ENCODE measurements at regions not wholly inside any gene's neighbourhood (a gene's known extent, or its start where the extent isn't known, plus 50 kb on each side); places are given as distances from the start of the nearest gene placed in this dataset.

DNA sequence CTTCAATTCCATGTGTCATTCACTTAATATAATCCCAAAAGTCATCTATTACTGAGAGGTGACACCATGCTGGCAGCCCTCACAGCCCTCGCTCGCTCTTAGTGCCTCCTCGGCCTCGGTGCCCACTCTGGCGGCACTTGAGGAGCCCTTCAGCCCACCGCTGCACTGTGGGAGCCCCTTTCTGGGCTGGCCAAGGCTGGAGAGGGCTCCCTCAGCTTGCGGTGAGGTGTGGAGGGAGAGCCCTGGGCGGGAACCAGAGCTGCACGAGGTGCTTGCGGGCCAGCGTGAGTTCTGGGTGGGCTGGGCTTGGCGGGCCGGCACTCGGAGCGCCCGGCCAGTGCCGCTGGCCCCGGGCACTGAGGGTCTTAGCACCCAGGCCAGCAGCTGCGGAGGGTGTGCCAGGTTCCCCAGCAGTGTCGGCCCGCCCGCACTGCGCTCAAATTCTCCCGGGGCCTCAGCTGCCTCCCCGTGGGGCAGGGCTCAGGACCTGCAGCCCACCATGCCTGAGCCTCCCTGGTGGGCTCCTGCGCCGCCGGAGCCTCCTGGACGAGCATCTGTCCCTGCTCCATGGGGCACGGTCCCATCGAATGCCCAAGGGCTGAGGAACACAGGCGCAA lies 374.1 kb downstream of the ELAVL2 start:
- TF ChIP-seq, protein P1, sequence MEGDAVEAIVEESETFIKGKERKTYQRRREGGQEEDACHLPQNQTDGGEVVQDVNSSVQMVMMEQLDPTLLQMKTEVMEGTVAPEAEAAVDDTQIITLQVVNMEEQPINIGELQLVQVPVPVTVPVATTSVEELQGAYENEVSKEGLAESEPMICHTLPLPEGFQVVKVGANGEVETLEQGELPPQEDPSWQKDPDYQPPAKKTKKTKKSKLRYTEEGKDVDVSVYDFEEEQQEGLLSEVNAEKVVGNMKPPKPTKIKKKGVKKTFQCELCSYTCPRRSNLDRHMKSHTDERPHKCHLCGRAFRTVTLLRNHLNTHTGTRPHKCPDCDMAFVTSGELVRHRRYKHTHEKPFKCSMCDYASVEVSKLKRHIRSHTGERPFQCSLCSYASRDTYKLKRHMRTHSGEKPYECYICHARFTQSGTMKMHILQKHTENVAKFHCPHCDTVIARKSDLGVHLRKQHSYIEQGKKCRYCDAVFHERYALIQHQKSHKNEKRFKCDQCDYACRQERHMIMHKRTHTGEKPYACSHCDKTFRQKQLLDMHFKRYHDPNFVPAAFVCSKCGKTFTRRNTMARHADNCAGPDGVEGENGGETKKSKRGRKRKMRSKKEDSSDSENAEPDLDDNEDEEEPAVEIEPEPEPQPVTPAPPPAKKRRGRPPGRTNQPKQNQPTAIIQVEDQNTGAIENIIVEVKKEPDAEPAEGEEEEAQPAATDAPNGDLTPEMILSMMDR (IDR thresholded peaks at IDR 0.05; ENCODE audit: insufficient read depth, low read length): no peak
- DNase-seq (ENCODE audit: low read depth): no peak
- no peak overlapping the region for H3K4me3 ChIP-seq (ENCODE audit: low read depth, low read length)

DNA sequence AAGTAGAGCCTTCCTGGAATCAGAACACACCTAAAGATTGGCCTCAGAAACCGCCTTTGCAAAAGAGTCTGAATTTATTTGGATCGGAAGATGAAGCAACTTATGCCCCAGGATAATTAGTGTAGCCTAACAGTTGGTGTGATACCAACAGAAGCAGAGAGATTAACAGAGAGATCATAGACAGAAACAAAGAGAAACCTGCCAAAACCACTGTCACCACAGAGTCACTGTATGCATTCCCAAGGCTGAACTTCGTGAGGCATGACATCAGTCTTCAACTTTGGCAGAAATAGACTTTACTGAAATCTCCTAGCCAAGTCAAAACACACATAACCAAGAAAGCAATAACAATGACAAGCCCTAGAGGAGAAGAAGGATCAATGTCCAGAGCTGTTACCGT lies 361.8 kb downstream of the ELAVL2 start:
- TF ChIP-seq, protein P1 (IDR thresholded peaks at IDR 0.05; ENCODE audit: insufficient read depth, low read length): no peak
- DNase-seq (ENCODE audit: low read depth): no peak
- no peak overlapping the region for H3K4me3 ChIP-seq (ENCODE audit: low read depth, low read length)

DNA sequence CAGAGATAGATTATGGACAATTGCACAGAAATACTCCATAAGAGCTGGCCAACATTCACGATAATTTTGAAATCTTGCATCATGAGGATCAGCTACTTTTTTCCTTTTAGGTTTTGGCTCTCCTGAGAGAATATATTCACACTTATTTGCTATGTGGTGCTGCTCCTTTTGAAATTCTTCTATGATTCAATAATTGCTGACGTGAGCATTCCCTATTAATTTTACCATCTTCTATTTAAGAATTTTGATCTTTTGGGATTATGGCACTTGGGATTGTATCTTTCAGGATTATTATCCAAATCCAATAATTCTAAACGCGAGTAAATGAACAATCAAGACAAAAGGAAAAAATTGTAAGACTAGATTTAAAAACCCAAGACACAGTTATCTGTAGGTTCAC lies 358.8 kb downstream of the ELAVL2 start:
- no peak for DNase-seq (ENCODE audit: low read depth)
- no peak overlapping the region for H3K4me3 ChIP-seq (ENCODE audit: low read depth, low read length)
- TF ChIP-seq, protein P1 (IDR thresholded peaks at IDR 0.05; ENCODE audit: insufficient read depth, low read length): no peak

DNA sequence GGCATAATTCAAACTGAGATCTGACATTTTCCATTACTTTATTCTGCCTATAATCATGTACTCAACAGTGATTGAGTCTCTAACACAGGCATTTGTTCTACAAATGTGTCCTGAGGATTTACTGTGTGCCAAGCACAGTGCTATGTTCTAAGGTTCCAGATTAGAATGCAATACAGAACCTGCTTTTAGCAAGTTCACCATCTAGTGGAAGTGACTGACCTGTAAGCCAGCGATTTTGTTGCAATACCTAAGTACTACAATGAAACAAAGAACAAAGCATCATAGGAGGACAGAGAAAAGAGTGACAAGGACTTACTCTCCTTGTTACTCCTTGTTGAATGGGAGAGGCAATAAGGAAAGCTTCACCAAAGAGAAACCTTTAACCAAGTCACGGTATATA lies 348.1 kb downstream of the ELAVL2 start:
- DNase-seq (ENCODE audit: low read depth): no peak
- TF ChIP-seq, protein P1 (IDR thresholded peaks at IDR 0.05; ENCODE audit: insufficient read depth, low read length): no peak
- no peak overlapping the region for H3K4me3 ChIP-seq (ENCODE audit: low read depth, low read length)

DNA sequence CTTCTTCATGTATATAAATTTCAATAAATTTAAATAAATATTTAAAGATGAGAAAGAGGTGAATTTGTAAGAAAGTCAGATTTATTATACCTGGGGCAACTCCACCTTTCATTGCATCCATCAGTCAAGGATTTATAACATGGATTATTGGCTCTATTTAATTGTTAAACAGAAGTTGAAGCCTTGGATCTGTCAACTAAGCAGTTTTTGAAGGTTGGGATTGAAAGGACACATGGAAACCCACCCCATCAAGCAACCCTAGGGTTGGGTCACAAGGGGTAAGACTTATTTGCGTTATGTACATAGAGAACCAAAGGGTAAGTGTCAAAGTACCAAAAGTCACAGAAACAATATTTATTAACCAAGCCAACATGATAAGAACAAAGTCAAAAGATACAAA lies 342.5 kb downstream of the ELAVL2 start:
- TF ChIP-seq, protein P1 (IDR thresholded peaks at IDR 0.05; ENCODE audit: insufficient read depth, low read length): no peak
- H3K4me3 ChIP-seq (ENCODE audit: low read depth, low read length): no peak overlapping the region
- DNase-seq (ENCODE audit: low read depth): no peak

DNA sequence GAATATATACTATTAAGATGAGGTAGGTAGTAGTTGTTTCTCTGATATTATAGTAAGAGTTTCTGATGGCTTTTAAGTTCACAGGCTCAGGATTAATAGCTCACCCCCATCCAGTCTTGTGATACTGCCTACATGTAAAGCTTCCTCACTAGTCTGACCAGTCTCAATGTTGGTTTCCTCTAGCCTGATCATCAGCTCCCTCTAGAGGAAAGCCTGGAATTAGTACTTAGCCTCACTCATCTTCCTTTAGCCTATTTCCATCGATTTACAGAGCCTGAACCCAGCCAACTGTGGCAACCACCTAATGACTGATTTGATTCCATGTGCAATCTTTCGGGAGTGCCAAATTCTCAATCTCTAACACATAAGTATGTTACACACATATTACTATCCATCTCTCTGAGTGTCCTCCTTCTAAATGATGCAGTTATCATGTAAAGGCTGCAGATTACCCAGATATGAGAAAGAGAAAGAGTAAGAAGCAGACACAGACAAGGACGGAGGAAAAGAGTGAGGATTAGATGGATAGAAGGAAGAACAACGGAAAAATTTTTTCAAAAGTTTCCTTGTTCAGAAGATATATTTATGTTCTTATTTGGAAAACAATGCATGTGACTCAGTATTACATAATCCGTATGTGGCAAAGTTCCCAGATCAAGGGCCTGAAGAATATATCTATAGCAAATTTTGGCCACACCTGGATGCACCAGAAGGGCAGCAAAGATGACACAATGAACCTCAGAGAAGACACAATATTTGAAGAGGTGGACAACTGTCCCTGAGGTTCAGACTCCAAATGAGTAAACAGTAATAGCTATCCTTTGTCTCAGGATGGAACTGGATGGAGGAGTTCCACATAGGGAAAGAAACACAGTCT lies 333.7 kb downstream of the ELAVL2 start:
- H3K4me3 ChIP-seq (ENCODE audit: low read depth, low read length): no peak overlapping the region
- TF ChIP-seq, protein P1 (IDR thresholded peaks at IDR 0.05; ENCODE audit: insufficient read depth, low read length): peak; percentile 54
- peak; percentile 54 for DNase-seq (ENCODE audit: low read depth)

Measured in fibroblast of the aortic adventitia (primary cell).